ENCODE measurements at regions not wholly inside any gene's neighbourhood (a gene's known extent, or its start where the extent isn't known, plus 50 kb on each side); places are given as distances from the start of the nearest gene placed in this dataset.

DNA sequence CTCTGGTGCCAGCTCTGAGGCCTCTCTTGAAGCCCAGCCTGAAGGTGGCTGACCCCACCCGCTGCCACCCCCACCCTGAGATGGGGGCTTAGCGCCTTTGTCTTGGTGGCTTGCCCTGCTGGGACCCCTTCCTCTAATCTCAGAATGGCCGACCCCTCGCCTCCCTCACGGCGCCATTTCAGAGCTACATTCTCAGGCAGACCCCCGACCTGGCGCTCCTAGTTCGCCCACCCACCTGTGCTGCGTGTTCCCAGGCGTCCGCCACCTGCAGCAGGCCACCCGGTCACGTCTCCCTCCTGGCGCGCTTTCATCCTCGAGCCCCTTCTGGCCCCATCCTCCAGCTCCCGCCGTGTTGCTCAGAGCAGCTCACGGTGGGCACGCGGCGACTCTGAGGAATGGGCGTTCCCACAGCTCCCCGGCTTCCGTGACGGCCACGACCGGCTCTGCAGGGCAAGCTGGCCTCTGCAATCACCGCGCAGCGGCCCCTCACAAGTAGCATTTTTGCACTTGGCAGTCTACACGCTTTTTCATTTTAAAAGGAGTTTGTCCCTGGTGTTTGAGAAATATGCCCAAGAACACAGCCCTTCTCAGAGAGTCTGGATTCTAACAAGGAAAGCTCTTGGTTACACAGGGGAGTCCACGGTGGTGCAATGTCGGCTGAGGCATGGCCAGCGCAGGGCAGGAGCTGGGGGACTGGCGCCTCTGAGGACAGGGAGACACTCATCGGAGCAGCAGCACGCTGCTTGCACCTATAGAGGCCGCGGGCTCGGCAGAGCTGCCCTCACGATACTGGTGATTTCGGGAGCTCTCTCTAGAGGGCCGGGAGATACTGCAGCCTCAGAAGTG, 105.7 kb upstream of the C14orf180 start:
- no peak for TF ChIP-seq SIN3A (IDR thresholded peaks at IDR 0.05; ENCODE audit: borderline replicate concordance, insufficient read depth, low read length)
- no peak for TF ChIP-seq TAF1 (IDR thresholded peaks at IDR 0.05; ENCODE audit: borderline replicate concordance, insufficient read depth, low read length)
- TF ChIP-seq, protein P1, sequence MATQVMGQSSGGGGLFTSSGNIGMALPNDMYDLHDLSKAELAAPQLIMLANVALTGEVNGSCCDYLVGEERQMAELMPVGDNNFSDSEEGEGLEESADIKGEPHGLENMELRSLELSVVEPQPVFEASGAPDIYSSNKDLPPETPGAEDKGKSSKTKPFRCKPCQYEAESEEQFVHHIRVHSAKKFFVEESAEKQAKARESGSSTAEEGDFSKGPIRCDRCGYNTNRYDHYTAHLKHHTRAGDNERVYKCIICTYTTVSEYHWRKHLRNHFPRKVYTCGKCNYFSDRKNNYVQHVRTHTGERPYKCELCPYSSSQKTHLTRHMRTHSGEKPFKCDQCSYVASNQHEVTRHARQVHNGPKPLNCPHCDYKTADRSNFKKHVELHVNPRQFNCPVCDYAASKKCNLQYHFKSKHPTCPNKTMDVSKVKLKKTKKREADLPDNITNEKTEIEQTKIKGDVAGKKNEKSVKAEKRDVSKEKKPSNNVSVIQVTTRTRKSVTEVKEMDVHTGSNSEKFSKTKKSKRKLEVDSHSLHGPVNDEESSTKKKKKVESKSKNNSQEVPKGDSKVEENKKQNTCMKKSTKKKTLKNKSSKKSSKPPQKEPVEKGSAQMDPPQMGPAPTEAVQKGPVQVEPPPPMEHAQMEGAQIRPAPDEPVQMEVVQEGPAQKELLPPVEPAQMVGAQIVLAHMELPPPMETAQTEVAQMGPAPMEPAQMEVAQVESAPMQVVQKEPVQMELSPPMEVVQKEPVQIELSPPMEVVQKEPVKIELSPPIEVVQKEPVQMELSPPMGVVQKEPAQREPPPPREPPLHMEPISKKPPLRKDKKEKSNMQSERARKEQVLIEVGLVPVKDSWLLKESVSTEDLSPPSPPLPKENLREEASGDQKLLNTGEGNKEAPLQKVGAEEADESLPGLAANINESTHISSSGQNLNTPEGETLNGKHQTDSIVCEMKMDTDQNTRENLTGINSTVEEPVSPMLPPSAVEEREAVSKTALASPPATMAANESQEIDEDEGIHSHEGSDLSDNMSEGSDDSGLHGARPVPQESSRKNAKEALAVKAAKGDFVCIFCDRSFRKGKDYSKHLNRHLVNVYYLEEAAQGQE (IDR thresholded peaks at IDR 0.05; ENCODE audit: insufficient read depth in 1 of 2, low read depth in 2 of 2, low read length in 2 of 2): no peak
- no peak for TF ChIP-seq FOXP2 (optimal IDR thresholded peaks at IDR 0.05; ENCODE audit: borderline replicate concordance, extremely low read depth, extremely low read length, insufficient read depth)
- no peak for TF ChIP-seq POLR2AphosphoS5 (IDR thresholded peaks at IDR 0.05; ENCODE audit: low read depth, low read length)

- no peak for TF ChIP-seq FOXP2 (optimal IDR thresholded peaks at IDR 0.05; ENCODE audit: borderline replicate concordance, extremely low read depth, extremely low read length, insufficient read depth)
- TF ChIP-seq, protein P1 (IDR thresholded peaks at IDR 0.05; ENCODE audit: insufficient read depth in 1 of 2, low read depth in 2 of 2, low read length in 2 of 2): no peak
- TF ChIP-seq POLR2AphosphoS5 (IDR thresholded peaks at IDR 0.05; ENCODE audit: low read depth, low read length): no peak
- no peak for TF ChIP-seq SIN3A (IDR thresholded peaks at IDR 0.05; ENCODE audit: borderline replicate concordance, insufficient read depth, low read length)
- no peak for TF ChIP-seq TAF1 (IDR thresholded peaks at IDR 0.05; ENCODE audit: borderline replicate concordance, insufficient read depth, low read length)
These were observed 104.9 kb upstream of the C14orf180 start for GRCh38 chr14:104474495-104475213.

- TF ChIP-seq TAF1 (IDR thresholded peaks at IDR 0.05; ENCODE audit: borderline replicate concordance, insufficient read depth, low read length) (no peak), SIN3A (IDR thresholded peaks at IDR 0.05; ENCODE audit: borderline replicate concordance, insufficient read depth, low read length) (no peak), POLR2AphosphoS5 (IDR thresholded peaks at IDR 0.05; ENCODE audit: low read depth, low read length) (no peak), FOXP2 (optimal IDR thresholded peaks at IDR 0.05; ENCODE audit: borderline replicate concordance, extremely low read depth, extremely low read length, insufficient read depth) (no peak)
- TF ChIP-seq, protein P1 (IDR thresholded peaks at IDR 0.05; ENCODE audit: insufficient read depth in 1 of 2, low read depth in 2 of 2, low read length in 2 of 2): no peak
These were observed 104.3 kb upstream of the C14orf180 start for GRCh38 chr14:104475256-104475655.

DNA sequence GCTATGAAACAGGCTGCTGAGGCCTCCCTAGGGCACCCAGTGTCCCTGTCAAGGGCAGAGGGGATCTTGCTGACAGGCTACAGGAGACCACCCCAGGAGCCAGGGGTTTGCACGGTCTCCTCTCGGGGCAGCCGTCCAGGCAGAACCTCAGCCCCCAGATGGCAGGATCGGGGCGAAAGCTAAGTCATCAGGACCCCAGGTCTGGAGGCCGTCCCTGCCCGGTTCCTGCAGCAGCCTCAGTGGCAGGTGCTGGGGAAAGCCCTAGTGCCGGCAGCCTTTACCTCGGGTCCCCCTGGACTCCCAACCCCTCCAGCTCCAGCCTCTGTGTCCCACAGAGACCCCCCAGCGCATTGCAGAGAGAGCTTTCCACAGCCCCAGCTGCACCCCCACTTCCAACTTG, 103.8 kb upstream of the C14orf180 start:
- no peak for TF ChIP-seq TAF1 (IDR thresholded peaks at IDR 0.05; ENCODE audit: borderline replicate concordance, insufficient read depth, low read length)
- TF ChIP-seq SIN3A (IDR thresholded peaks at IDR 0.05; ENCODE audit: borderline replicate concordance, insufficient read depth, low read length): no peak
- TF ChIP-seq POLR2AphosphoS5 (IDR thresholded peaks at IDR 0.05; ENCODE audit: low read depth, low read length): no peak
- TF ChIP-seq, protein P1 (IDR thresholded peaks at IDR 0.05; ENCODE audit: insufficient read depth in 1 of 2, low read depth in 2 of 2, low read length in 2 of 2): no peak
- no peak for TF ChIP-seq FOXP2 (optimal IDR thresholded peaks at IDR 0.05; ENCODE audit: borderline replicate concordance, extremely low read depth, extremely low read length, insufficient read depth)
